Gastroesophageal sphincter (tissue), 4 donors: ENCODE measurements at regions not wholly inside any gene's neighbourhood (a gene's known extent, or its start where the extent isn't known, plus 50 kb on each side); places are given as distances from the start of the nearest gene placed in this dataset.
"Not testable (repeated sequence)": the region's sequence is repeated elsewhere in the genome, so short reads cannot be mapped to it uniquely, and the experiment has no call there.

ENCODE experiments used
- ATAC-seq: fragments of 150-250 bp; one replicate; pipeline ENCODE4 v1.9.1; 2016; ENCODE audit warnings: mild to moderate bottlenecking, moderate library complexity
- H3K27ac ChIP-seq, 4 donors: fragments of 200-600 bp; sonication (generic) in 3 of 4; 1 replicate in 3 of 4; 2 replicates in 1 of 4; pipeline ENCODE4 v1.5.1; 2016 to 2019
- H3K27me3 ChIP-seq: fragments of 200-600 bp; sonication (generic); one replicate; pipeline ENCODE4 v1.5.1; 2019
- H3K36me3 ChIP-seq, 2 donors: fragments of 200-600 bp; sonication (generic); one replicate each; pipeline ENCODE4 v1.5.1; 2019; ENCODE audit warnings: control low read depth in 1 of 2
- H3K4me1 ChIP-seq, 3 donors: fragments of 200-600 bp; sonication (generic); 1 replicate in 2 of 3; 2 replicates in 1 of 3; pipeline ENCODE4 v1.5.1; 2016 to 2019; ENCODE audit warnings: control low read depth in 2 of 3
- H3K4me3 ChIP-seq, 2 donors: fragments of 200-600 bp; sonication (generic); one replicate each; pipeline ENCODE4 v1.5.1; 2019; ENCODE audit warnings: mild to moderate bottlenecking in 1 of 2, moderate library complexity in 1 of 2
- H3K9me3 ChIP-seq, 3 donors: fragments of 200-600 bp; sonication (generic); one replicate each; pipeline ENCODE4 v1.5.1; 2017 to 2019; ENCODE audit warnings: control low read depth in 2 of 3
- CTCF ChIP-seq, 4 experiments: fragments of 200-600 bp in 2 of 4; fragments of 450-650 bp in 2 of 4; sonication (generic) in 1 of 4; IDR thresholded peaks; one replicate each; pipeline ENCODE4 v1.5.1; 2017 to 2019; ENCODE audit warnings: antibody characterized with exemption in 4 of 4, mild to moderate bottlenecking in 2 of 4, moderate library complexity in 2 of 4
- EP300 ChIP-seq: sonication (generic); formaldehyde crosslinking; IDR thresholded peaks from one replicate; pipeline ENCODE4 v1.6.1; 2017; ENCODE audit warnings: antibody characterized with exemption, mild to moderate bottlenecking
- POLR2A ChIP-seq, 2 donors: fragments of 450-650 bp; IDR thresholded peaks; one replicate each; pipeline ENCODE4 v1.6.1; 2017; ENCODE audit warnings: antibody characterized with exemption in 2 of 2, mild to moderate bottlenecking in 2 of 2, moderate library complexity in 1 of 2
- POLR2AphosphoS5 ChIP-seq: sonication (generic); formaldehyde crosslinking; IDR thresholded peaks from one replicate; pipeline ENCODE4 v1.6.1; 2017; ENCODE audit warnings: antibody characterized with exemption
- WGBS, 2 donors: methylation state at CpG; one replicate each; pipeline ENCODE4 v1.1.5; 2018; ENCODE audit warnings: low coverage in 1 of 2; 5-methylcytosine and 5-hydroxymethylcytosine counted together

- ATAC-seq = no peak
- Histone ChIP-seq H3K27me3 (no peaks in the 10 kb centered on the region), H3K9me3 (no peaks in the 10 kb centered on the region), H3K27ac (no peak overlapping the region), H3K36me3 (no peaks in the 10 kb centered on the region), H3K4me3 (no peak overlapping the region), H3K4me1 (no peaks in the 10 kb centered on the region)
- 79 to 91% methylated on average over 1 of the region's 1 CpG for WGBS, 2 donors
- no peak for TF ChIP-seq EP300
- no peak for TF ChIP-seq POLR2A (IDR thresholded peaks at IDR 0.05)
- no peak for TF ChIP-seq POLR2AphosphoS5
- no peak for TF ChIP-seq CTCF (IDR thresholded peaks at IDR 0.05)
These were observed 321.6 kb upstream of the FZD8 start for GRCh38 chr10:35963685-35964084.

- no peak for ATAC-seq
- 82% methylated on average over 3 of the region's 3 CpGs for WGBS, 2 donors
- no peak for TF ChIP-seq POLR2AphosphoS5
- TF ChIP-seq POLR2A (IDR thresholded peaks at IDR 0.05) = no peak
- no peak for TF ChIP-seq CTCF (IDR thresholded peaks at IDR 0.05)
- TF ChIP-seq EP300 = no peak
These were observed 319.4 kb upstream of the FZD8 start for GRCh38 chr10:35961501-35961900.

GRCh38 chr10:35959252-35959651 lies 317.2 kb upstream of the FZD8 start:
- no peak for ATAC-seq

More at GRCh38 chr10:35961501-35961900, 319.4 kb upstream of the FZD8 start:
- H3K27ac ChIP-seq = no peak overlapping the region
- no peaks in the 10 kb centered on the region for H3K9me3 ChIP-seq
- H3K4me1 ChIP-seq = no peaks in the 10 kb centered on the region
- H3K36me3 ChIP-seq = no peaks in the 10 kb centered on the region
- H3K27me3 ChIP-seq = no peaks in the 10 kb centered on the region
- no peak overlapping the region for H3K4me3 ChIP-seq

GRCh38 chr10:35958609-35959008 lies 316.5 kb upstream of the FZD8 start:
- H3K36me3 ChIP-seq, ATAC-seq, H3K9me3 ChIP-seq, H3K4me3 ChIP-seq, H3K27ac ChIP-seq, H3K27me3 ChIP-seq, H3K4me1 ChIP-seq: not testable (repeated sequence)

More at GRCh38 chr10:35959252-35959651, 317.2 kb upstream of the FZD8 start:
- peak overlapping the region in 1 of 4 donors; percentile 27 for H3K27ac ChIP-seq
- H3K36me3 ChIP-seq = no peaks in the 10 kb centered on the region
- 36 to 43% methylated on average over 6 to 7 of the region's 7 CpGs for WGBS, 2 donors
- no peaks in the 10 kb centered on the region for H3K4me1 ChIP-seq
- H3K9me3 ChIP-seq = no peaks in the 10 kb centered on the region
- no peaks in the 10 kb centered on the region for H3K27me3 ChIP-seq
- TF ChIP-seq CTCF (IDR thresholded peaks at IDR 0.05) = no peak
- no peak for TF ChIP-seq POLR2A (IDR thresholded peaks at IDR 0.05)
- no peak for TF ChIP-seq EP300
- TF ChIP-seq POLR2AphosphoS5 = no peak
- H3K4me3 ChIP-seq = no peak overlapping the region

GRCh38 chr10:35950701-35951100 lies 308.6 kb upstream of the FZD8 start:
- Histone ChIP-seq H3K27ac (no peak overlapping the region), H3K4me3 (no peak overlapping the region), H3K4me1 (no peaks in the 10 kb centered on the region), H3K9me3 (no peaks in the 10 kb centered on the region), H3K27me3 (no peaks in the 10 kb centered on the region), H3K36me3 (no peaks in the 10 kb centered on the region)
- TF ChIP-seq POLR2AphosphoS5 (no peak), CTCF (IDR thresholded peaks at IDR 0.05) (no peak), POLR2A (IDR thresholded peaks at IDR 0.05) (no peak), EP300 (no peak)
- ATAC-seq = no peak
- 87 to 96% methylated on average over 5 of the region's 5 CpGs for WGBS, 2 donors

GRCh38 chr10:35950226-35950625 lies 308.1 kb upstream of the FZD8 start:
- no peak for ATAC-seq
- H3K4me3 ChIP-seq = no peak overlapping the region
- no peaks in the 10 kb centered on the region for H3K4me1 ChIP-seq
- no peaks in the 10 kb centered on the region for H3K9me3 ChIP-seq
- no peaks in the 10 kb centered on the region for H3K36me3 ChIP-seq
- no peak overlapping the region for H3K27ac ChIP-seq
- no peak for TF ChIP-seq CTCF (IDR thresholded peaks at IDR 0.05)
- TF ChIP-seq POLR2A (IDR thresholded peaks at IDR 0.05) = no peak
- TF ChIP-seq POLR2AphosphoS5 = no peak
- no peak for TF ChIP-seq EP300
- no peaks in the 10 kb centered on the region for H3K27me3 ChIP-seq
- WGBS, 2 donors = 68 to 91% methylated on average over 4 of the region's 8 CpGs
